22Rv1 (cell line): ENCODE measurements at regions not wholly inside any gene's neighbourhood (a gene's known extent, or its start where the extent isn't known, plus 50 kb on each side); places are given as distances from the start of the nearest gene placed in this dataset.

Source experiments
- ZFX ChIP-seq: fragments of 450-650 bp; IDR thresholded peaks from 2 replicates; pipeline ENCODE4 v1.6.1; 2017; ENCODE audit warnings: antibody characterized with exemption, borderline replicate concordance
- TF ChIP-seq, protein P1 (sequence below): fragments of 450-650 bp; IDR thresholded peaks from 2 replicates; pipeline ENCODE4 v1.5.1; 2017; ENCODE audit warnings: mild to moderate bottlenecking

DNA sequence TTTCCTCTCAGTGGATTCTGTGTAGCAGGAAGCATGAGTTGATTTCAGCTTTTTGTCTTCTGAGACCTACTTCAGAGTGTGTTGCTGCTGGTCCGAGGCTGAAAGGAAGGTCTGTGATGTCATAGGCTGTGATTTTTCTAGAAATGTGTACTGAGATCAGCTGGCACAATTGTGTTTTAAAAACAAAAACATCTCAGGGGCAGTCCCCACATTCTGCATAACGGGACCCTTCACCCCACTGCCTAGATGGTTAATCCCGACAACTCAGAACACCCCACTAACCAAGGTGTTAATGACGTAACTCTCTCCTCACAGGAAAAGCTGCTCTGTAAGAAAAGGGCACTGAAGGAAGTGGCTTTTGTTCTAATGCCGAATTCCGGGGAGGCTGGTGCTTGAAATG, 59.8 kb upstream of the PPP2R5A start:
- TF ChIP-seq, protein P1, sequence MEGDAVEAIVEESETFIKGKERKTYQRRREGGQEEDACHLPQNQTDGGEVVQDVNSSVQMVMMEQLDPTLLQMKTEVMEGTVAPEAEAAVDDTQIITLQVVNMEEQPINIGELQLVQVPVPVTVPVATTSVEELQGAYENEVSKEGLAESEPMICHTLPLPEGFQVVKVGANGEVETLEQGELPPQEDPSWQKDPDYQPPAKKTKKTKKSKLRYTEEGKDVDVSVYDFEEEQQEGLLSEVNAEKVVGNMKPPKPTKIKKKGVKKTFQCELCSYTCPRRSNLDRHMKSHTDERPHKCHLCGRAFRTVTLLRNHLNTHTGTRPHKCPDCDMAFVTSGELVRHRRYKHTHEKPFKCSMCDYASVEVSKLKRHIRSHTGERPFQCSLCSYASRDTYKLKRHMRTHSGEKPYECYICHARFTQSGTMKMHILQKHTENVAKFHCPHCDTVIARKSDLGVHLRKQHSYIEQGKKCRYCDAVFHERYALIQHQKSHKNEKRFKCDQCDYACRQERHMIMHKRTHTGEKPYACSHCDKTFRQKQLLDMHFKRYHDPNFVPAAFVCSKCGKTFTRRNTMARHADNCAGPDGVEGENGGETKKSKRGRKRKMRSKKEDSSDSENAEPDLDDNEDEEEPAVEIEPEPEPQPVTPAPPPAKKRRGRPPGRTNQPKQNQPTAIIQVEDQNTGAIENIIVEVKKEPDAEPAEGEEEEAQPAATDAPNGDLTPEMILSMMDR, result no peak
- TF ChIP-seq ZFX, result no peak
